DOHH2 (cell line): ENCODE measurements at regions not wholly inside any gene's neighbourhood (a gene's known extent, or its start where the extent isn't known, plus 50 kb on each side); places are given as distances from the start of the nearest gene placed in this dataset.

Source experiments
- H3F3A ChIP-seq: fragments of 200-600 bp; sonication (generic), shearing (Covaris generic); 2 replicates; pipeline ENCODE4 v1.6.0; 2016; ENCODE audit warnings: antibody characterized with exemption, mild to moderate bottlenecking; ENCODE audit not compliant: control insufficient read depth, insufficient read depth
- H3K27ac ChIP-seq: fragments of 200-600 bp; sonication (generic); 2 replicates; pipeline ENCODE4 v1.5.1; 2014; ENCODE audit warnings: low read depth, mild to moderate bottlenecking, low read length, moderate library complexity
- H3K27me3 ChIP-seq: fragments of 200-600 bp; sonication (generic); 2 replicates; pipeline ENCODE4 v1.6.1; 2014; ENCODE audit warnings: mild to moderate bottlenecking, low read length, mixed read lengths; ENCODE audit not compliant: control insufficient read depth
- H3K36me3 ChIP-seq: fragments of 200-600 bp; sonication (generic); 2 replicates; pipeline ENCODE4 v1.6.1; 2014; ENCODE audit warnings: mild to moderate bottlenecking, low read length, moderate library complexity, mixed read lengths; ENCODE audit not compliant: control insufficient read depth
- H3K4me1 ChIP-seq: fragments of 200-600 bp; sonication (generic); 2 replicates; pipeline ENCODE4 v1.6.1; 2014; ENCODE audit warnings: mild to moderate bottlenecking, low read length, mixed read lengths; ENCODE audit not compliant: control insufficient read depth
- H3K4me2 ChIP-seq: fragments of 200-600 bp; sonication (generic); 2 replicates; pipeline ENCODE4 v1.6.0; 2014; ENCODE audit warnings: mild to moderate bottlenecking, low read length, moderate library complexity
- H3K4me3 ChIP-seq: fragments of 200-600 bp; sonication (generic); 2 replicates; pipeline ENCODE4 v1.5.1; 2014; ENCODE audit warnings: mild to moderate bottlenecking, low read length, mixed read lengths
- H3K79me2 ChIP-seq: fragments of 200-600 bp; sonication (generic); 2 replicates; pipeline ENCODE4 v1.6.1; 2014; ENCODE audit warnings: mild to moderate bottlenecking, low read length, mixed read lengths; ENCODE audit not compliant: control insufficient read depth
- H3K9me2 ChIP-seq: fragments of 200-600 bp; sonication (generic); replicated peaks from 2 replicates; pipeline ENCODE4 v1.6.1; 2014; ENCODE audit warnings: mild to moderate bottlenecking, low read length, mixed read lengths; ENCODE audit not compliant: control insufficient read depth
- H3K9me3 ChIP-seq: fragments of 200-600 bp; sonication (generic); 2 replicates; pipeline ENCODE4 v1.6.1; 2014; ENCODE audit warnings: antibody characterized with exemption, low read length, mixed read lengths; ENCODE audit not compliant: control insufficient read depth, insufficient read depth
- H4K20me1 ChIP-seq: fragments of 200-600 bp; sonication (generic); 2 replicates; pipeline ENCODE4 v1.6.0; 2014; ENCODE audit warnings: low read depth, mild to moderate bottlenecking, antibody characterized with exemption, low read length, moderate library complexity; ENCODE audit not compliant: control insufficient read depth, insufficient read depth
- EZH2phosphoT487 ChIP-seq: fragments of 200-600 bp; sonication (generic); IDR thresholded peaks from 2 replicates; pipeline ENCODE4 v1.6.1; 2017; ENCODE audit warnings: borderline replicate concordance, mild to moderate bottlenecking, antibody characterized with exemption, low read length, moderate library complexity, mixed read lengths
- TF ChIP-seq, protein P1 (sequence below): fragments of 200-600 bp; sonication (generic); IDR thresholded peaks from one replicate; pipeline ENCODE4 v1.5.1; 2014; ENCODE audit warnings: antibody characterized with exemption, mild to moderate bottlenecking, low read depth, low read length; ENCODE audit not compliant: poor library complexity, severe bottlenecking

DNA sequence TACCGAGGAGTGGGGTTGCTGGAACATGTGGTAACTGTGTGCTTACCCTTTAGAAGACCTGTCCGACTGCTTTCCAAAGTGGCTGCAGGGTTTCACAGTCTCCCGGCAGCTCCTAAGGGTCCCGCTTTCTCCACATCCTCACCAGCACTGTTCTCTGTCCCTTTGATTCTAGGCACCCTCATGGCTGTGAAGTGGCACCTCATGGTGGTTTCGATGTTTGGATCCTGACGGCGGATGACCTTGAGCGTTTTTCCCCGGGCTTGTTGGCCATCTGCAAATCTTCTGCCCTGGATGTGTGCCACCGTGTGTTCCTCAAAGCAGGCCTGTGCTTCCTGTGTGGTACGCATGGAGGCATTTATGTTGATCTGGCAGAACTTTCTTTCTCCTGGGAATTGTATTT lies 292.5 kb upstream of the HDAC4 start:
- Histone ChIP-seq H3K4me3 (no peak overlapping the region), H3K9me2 (no peaks in the 10 kb centered on the region), H3F3A (no peaks in the 10 kb centered on the region), H3K79me2 (no peaks in the 10 kb centered on the region), H3K36me3 (no peaks in the 10 kb centered on the region), H3K4me1 (no peaks in the 10 kb centered on the region), H4K20me1 (no peaks in the 10 kb centered on the region), H3K9me3 (no peaks in the 10 kb centered on the region), H3K27ac (no peak overlapping the region), H3K4me2 (no peak overlapping the region), H3K27me3 (no peaks in the 10 kb centered on the region)
- TF ChIP-seq EZH2phosphoT487, result no peak
- TF ChIP-seq, protein P1, sequence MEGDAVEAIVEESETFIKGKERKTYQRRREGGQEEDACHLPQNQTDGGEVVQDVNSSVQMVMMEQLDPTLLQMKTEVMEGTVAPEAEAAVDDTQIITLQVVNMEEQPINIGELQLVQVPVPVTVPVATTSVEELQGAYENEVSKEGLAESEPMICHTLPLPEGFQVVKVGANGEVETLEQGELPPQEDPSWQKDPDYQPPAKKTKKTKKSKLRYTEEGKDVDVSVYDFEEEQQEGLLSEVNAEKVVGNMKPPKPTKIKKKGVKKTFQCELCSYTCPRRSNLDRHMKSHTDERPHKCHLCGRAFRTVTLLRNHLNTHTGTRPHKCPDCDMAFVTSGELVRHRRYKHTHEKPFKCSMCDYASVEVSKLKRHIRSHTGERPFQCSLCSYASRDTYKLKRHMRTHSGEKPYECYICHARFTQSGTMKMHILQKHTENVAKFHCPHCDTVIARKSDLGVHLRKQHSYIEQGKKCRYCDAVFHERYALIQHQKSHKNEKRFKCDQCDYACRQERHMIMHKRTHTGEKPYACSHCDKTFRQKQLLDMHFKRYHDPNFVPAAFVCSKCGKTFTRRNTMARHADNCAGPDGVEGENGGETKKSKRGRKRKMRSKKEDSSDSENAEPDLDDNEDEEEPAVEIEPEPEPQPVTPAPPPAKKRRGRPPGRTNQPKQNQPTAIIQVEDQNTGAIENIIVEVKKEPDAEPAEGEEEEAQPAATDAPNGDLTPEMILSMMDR, result no peak

DNA sequence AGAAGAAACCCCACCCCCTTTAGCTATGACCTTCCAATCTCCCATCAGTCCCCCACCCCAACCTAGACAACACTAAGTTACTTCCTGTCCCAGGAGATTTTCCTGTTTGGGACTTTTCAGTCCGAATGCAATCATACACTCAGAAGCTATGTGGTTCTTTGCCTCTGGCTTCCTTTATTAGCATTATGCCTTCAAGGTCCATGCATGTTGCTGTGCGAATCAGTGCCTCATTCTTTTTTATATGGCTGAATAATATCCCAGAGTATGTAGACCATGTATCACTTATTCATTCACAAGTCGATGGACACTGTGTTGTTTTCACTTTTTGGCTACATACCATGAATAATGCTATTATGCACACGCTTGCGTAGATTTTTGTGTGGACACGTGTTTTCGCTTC lies 292.1 kb upstream of the HDAC4 start:
- Histone ChIP-seq H3K27ac (no peak overlapping the region), H3K36me3 (no peaks in the 10 kb centered on the region), H3K9me2 (no peaks in the 10 kb centered on the region), H3K27me3 (no peaks in the 10 kb centered on the region), H4K20me1 (no peaks in the 10 kb centered on the region), H3F3A (no peaks in the 10 kb centered on the region), H3K4me2 (no peak overlapping the region), H3K4me3 (no peak overlapping the region), H3K79me2 (no peaks in the 10 kb centered on the region), H3K9me3 (no peaks in the 10 kb centered on the region), H3K4me1 (no peaks in the 10 kb centered on the region)
- TF ChIP-seq EZH2phosphoT487, result no peak
- TF ChIP-seq, protein P1, result no peak

DNA sequence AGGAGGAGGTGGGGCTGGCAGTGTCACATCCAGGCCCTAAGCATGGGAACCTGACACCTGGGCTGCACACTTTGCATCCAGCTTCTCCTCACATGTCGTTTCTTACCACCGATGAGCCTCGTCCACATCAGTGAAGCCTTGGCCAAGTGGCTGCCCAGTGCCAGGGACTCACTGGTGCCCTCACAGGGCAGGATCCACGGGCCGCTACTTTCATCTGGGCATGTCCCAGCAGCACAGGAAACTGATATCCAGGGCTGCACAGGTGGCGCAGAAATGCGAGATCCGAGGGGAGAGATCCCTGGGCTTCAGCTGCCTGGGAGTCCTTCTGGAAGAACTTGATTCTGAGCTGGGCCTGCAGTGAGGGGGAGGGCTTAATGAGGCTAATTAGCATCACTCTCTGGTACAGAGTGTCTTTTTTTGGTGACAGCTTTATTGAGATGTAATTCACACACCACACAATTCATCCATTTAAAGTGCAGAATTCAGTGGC lies 291.6 kb upstream of the HDAC4 start:
- TF ChIP-seq, protein P1, result no peak
- no peak for TF ChIP-seq EZH2phosphoT487
- no peaks in the 10 kb centered on the region for H3K9me2 ChIP-seq
- H4K20me1 ChIP-seq, result no peaks in the 10 kb centered on the region
- H3K4me1 ChIP-seq, result no peaks in the 10 kb centered on the region
- no peaks in the 10 kb centered on the region for H3K79me2 ChIP-seq
- no peaks in the 10 kb centered on the region for H3K9me3 ChIP-seq
- H3K27me3 ChIP-seq, result no peaks in the 10 kb centered on the region
- H3F3A ChIP-seq, result no peaks in the 10 kb centered on the region
- H3K36me3 ChIP-seq, result no peaks in the 10 kb centered on the region
- no peak overlapping the region for H3K4me3 ChIP-seq
- H3K4me2 ChIP-seq, result no peak overlapping the region
- no peak overlapping the region for H3K27ac ChIP-seq

DNA sequence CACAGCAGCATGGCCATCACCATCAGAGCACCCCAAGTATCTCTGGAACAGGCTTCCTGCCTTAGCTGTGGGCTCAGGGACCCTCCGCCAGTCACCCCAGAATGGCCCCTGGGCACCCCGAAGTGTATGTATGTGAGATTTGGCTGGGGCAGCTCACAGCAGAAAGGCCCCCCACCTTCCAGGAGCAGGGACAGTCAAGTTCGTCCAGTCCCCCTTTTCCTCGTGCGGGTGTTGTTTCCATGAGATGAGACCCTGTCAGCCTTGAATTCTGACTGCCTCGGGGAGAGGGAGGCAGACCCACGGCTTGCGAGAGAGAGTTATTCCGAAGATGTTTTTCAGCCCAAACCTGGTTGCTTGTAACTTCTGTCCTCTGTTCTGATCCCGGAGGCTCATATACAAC lies 290.9 kb upstream of the HDAC4 start:
- Histone ChIP-seq H3K9me3 (no peaks in the 10 kb centered on the region), H3K27me3 (no peaks in the 10 kb centered on the region), H3K79me2 (no peaks in the 10 kb centered on the region), H4K20me1 (no peaks in the 10 kb centered on the region), H3K36me3 (no peaks in the 10 kb centered on the region), H3K9me2 (no peaks in the 10 kb centered on the region), H3K4me2 (no peak overlapping the region), H3K27ac (no peak overlapping the region), H3K4me1 (no peaks in the 10 kb centered on the region), H3F3A (no peaks in the 10 kb centered on the region), H3K4me3 (no peak overlapping the region)
- TF ChIP-seq, protein P1, result no peak
- no peak for TF ChIP-seq EZH2phosphoT487
